Breast epithelium (tissue), 4 donors: ENCODE measurements at regions not wholly inside any gene's neighbourhood (a gene's known extent, or its start where the extent isn't known, plus 50 kb on each side); places are given as distances from the start of the nearest gene placed in this dataset.

Source experiments
- DNase-seq, 2 donors: peaks; one replicate each; pipeline ENCODE4 v3.0.0-alpha.2; 2019; ENCODE audit warnings: low spot score in 2 of 2
- H3K27ac ChIP-seq, 2 donors: fragments of 200-600 bp; sonication (generic) in 1 of 2; one replicate each; pipeline ENCODE4 v1.5.1; 2016 to 2019; ENCODE audit warnings: mild to moderate bottlenecking in 1 of 2
- H3K27me3 ChIP-seq, 2 donors: fragments of 200-600 bp; sonication (generic) in 1 of 2; one replicate each; pipeline versions ENCODE4 v1.5.1 to v1.6.0; 2017 to 2019; ENCODE audit warnings: control low read depth in 1 of 2, mild to moderate bottlenecking in 1 of 2
- H3K36me3 ChIP-seq: fragments of 200-600 bp; one replicate; pipeline ENCODE4 v1.5.1; 2019
- H3K4me1 ChIP-seq, 2 donors: fragments of 200-600 bp; sonication (generic); one replicate each; pipeline ENCODE4 v1.5.1; 2016 to 2019; ENCODE audit warnings: control low read depth in 1 of 2
- H3K4me3 ChIP-seq, 3 donors: fragments of 200-600 bp; sonication (generic); 1 replicate in 2 of 3; 2 replicates in 1 of 3; pipeline ENCODE4 v1.5.1; 2016 to 2019; ENCODE audit warnings: mild to moderate bottlenecking in 3 of 3, moderate library complexity in 2 of 3
- H3K9me3 ChIP-seq, 2 donors: fragments of 200-600 bp; sonication (generic) in 1 of 2; one replicate each; pipeline ENCODE4 v1.5.1; 2016 to 2019; ENCODE audit warnings: control low read depth in 1 of 2
- CTCF ChIP-seq, 3 donors: fragments of 450-650 bp; IDR thresholded peaks; one replicate each; pipeline ENCODE4 v1.5.1; 2016 to 2017; ENCODE audit warnings: antibody characterized with exemption in 3 of 3, mild to moderate bottlenecking in 3 of 3, moderate library complexity in 3 of 3
- POLR2A ChIP-seq: fragments of 450-650 bp; IDR thresholded peaks from one replicate; pipeline ENCODE4 v1.6.1; 2016; ENCODE audit warnings: antibody characterized with exemption, mild to moderate bottlenecking, moderate library complexity
- POLR2AphosphoS5 ChIP-seq, 3 donors: sonication (generic); formaldehyde crosslinking; IDR thresholded peaks; one replicate each; pipeline ENCODE4 v1.6.1; 2017; ENCODE audit warnings: antibody characterized with exemption in 3 of 3
- intact Hi-C: fragments of 100-400 bp; cut with DNase I; formaldehyde crosslinking; loops from one replicate; pipeline ENCODE4 v1.15.1; 2023; ENCODE audit warnings: low total_unique reads

- DNase-seq: no peak
- no peaks in the 10 kb centered on the region for H3K36me3 ChIP-seq
- no peaks in the 10 kb centered on the region for H3K4me1 ChIP-seq
- no peaks in the 10 kb centered on the region for H3K27me3 ChIP-seq
- H3K4me3 ChIP-seq: no peak overlapping the region
- peaks cover 0 to 17% of the 10 kb centered on the region in 2 donors for H3K9me3 ChIP-seq
- intact Hi-C loops: no loop called here
- H3K27ac ChIP-seq: no peak overlapping the region
- TF ChIP-seq POLR2A (no peak), CTCF (IDR thresholded peaks at IDR 0.05) (no peak), POLR2AphosphoS5 (IDR thresholded peaks at IDR 0.05) (no peak)
Measured at GRCh38 chr20:52830598-52830997, 141.6 kb upstream of the TSHZ2 start.

GRCh38 chr20:52829111-52829510 lies 143.0 kb upstream of the TSHZ2 start:
- no peaks in the 10 kb centered on the region for H3K36me3 ChIP-seq
- intact Hi-C loops: no loop called here
- TF ChIP-seq CTCF (IDR thresholded peaks at IDR 0.05): no peak
- TF ChIP-seq POLR2A: no peak
- no peak for TF ChIP-seq POLR2AphosphoS5 (IDR thresholded peaks at IDR 0.05)
- no peak overlapping the region for H3K27ac ChIP-seq
- H3K4me1 ChIP-seq: no peaks in the 10 kb centered on the region
- H3K9me3 ChIP-seq: peaks cover 0 to 17% of the 10 kb centered on the region in 2 donors
- no peak overlapping the region for H3K4me3 ChIP-seq
- no peak for DNase-seq
- H3K27me3 ChIP-seq: no peaks in the 10 kb centered on the region

GRCh38 chr20:52828199-52828598 lies 144.0 kb upstream of the TSHZ2 start:
- no peaks in the 10 kb centered on the region for H3K36me3 ChIP-seq
- intact Hi-C loops: no loop called here
- peaks cover 0 to 17% of the 10 kb centered on the region in 2 donors for H3K9me3 ChIP-seq
- H3K4me3 ChIP-seq: no peak overlapping the region
- no peak for TF ChIP-seq POLR2A
- TF ChIP-seq POLR2AphosphoS5 (IDR thresholded peaks at IDR 0.05): no peak
- no peak for TF ChIP-seq CTCF (IDR thresholded peaks at IDR 0.05)
- H3K4me1 ChIP-seq: no peaks in the 10 kb centered on the region
- no peak overlapping the region for H3K27ac ChIP-seq
- no peak for DNase-seq
- no peaks in the 10 kb centered on the region for H3K27me3 ChIP-seq

GRCh38 chr20:52826722-52827121 lies 145.4 kb upstream of the TSHZ2 start:
- Histone ChIP-seq H3K4me3 (no peak overlapping the region), H3K36me3 (no peaks in the 10 kb centered on the region), H3K9me3 (peaks cover 0 to 17% of the 10 kb centered on the region in 2 donors), H3K4me1 (no peaks in the 10 kb centered on the region), H3K27me3 (no peaks in the 10 kb centered on the region), H3K27ac (no peak overlapping the region)
- no peak for TF ChIP-seq POLR2A
- no peak for TF ChIP-seq POLR2AphosphoS5 (IDR thresholded peaks at IDR 0.05)
- TF ChIP-seq CTCF (IDR thresholded peaks at IDR 0.05): no peak
- intact Hi-C loops: no loop called here
- DNase-seq: no peak

- no peaks in the 10 kb centered on the region for H3K4me1 ChIP-seq
- TF ChIP-seq POLR2AphosphoS5 (IDR thresholded peaks at IDR 0.05) (no peak), CTCF (IDR thresholded peaks at IDR 0.05) (no peak), POLR2A (no peak)
- H3K27me3 ChIP-seq: no peaks in the 10 kb centered on the region
- no peak for DNase-seq
- H3K4me3 ChIP-seq: no peak overlapping the region
- no peaks in the 10 kb centered on the region for H3K36me3 ChIP-seq
- peaks cover 0 to 17% of the 10 kb centered on the region in 2 donors for H3K9me3 ChIP-seq
- H3K27ac ChIP-seq: no peak overlapping the region
- intact Hi-C loops: no loop called here
Measured at GRCh38 chr20:52826321-52826720, 145.8 kb upstream of the TSHZ2 start.
